HCT116 (cell line): ENCODE measurements at regions not wholly inside any gene's neighbourhood (a gene's known extent, or its start where the extent isn't known, plus 50 kb on each side); places are given as distances from the start of the nearest gene placed in this dataset.

ENCODE experiments used
- ATAC-seq: fragments of 200-7000 bp; cut with Tn5 transposase; 2 replicates; pipeline ENCODE4 v1.9.1; 2020; ENCODE audit warnings: mild to moderate bottlenecking, moderate library complexity
- BruUV-seq: library from RNA; stranded (reverse); fragments of 400-500 nt; replicated peaks from 2 replicates; lab custom pipeline; 2021; lab: Mats Ljungman, UMichigan
- CTCF ChIA-PET: fragments of 300-600 bp; sonication (Branson Sonifier 250); formaldehyde crosslinking; loops from one replicate; lab custom pipeline; 2021; ENCODE audit warnings: antibody characterized with exemption; lab: Charles Lee
- POLR2A ChIA-PET: fragments of 300-600, 350-600 bp; sonication (Branson Sonifier 250); formaldehyde crosslinking; loops from one replicate; lab custom pipeline; 2021; ENCODE audit warnings: antibody characterized with exemption; lab: Charles Lee
- RAD21 ChIA-PET, 2 experiments: fragments of 300-600 bp; sonication (Branson Sonifier 250); formaldehyde crosslinking; loops; one replicate each; lab custom pipeline; 2023; ENCODE audit warnings: low total read pairs in 2 of 2; ENCODE audit not compliant: uncharacterized antibody in 2 of 2, unreplicated experiment in 2 of 2, low non-redundant PET in 1 of 2; lab: Charles Lee
- DNase-seq: peaks from one replicate; pipeline ENCODE4 v3.0.0-alpha.2; 2010; ENCODE audit warnings: low read depth, low spot score
- H2AFZ ChIP-seq: fragments of 200-600 bp; shearing (Covaris generic), sonication (generic); 2 replicates; pipeline ENCODE4 v1.6.1; 2017; ENCODE audit warnings: low read depth, mixed run types, mixed read lengths, antibody characterized with exemption, low read length; ENCODE audit not compliant: poor library complexity, severe bottlenecking
- H3K27ac ChIP-seq: 2 replicates; pipeline ENCODE4 v1.5.1; 2012; ENCODE audit warnings: low read depth, low read length
- H3K27me3 ChIP-seq: fragments of 200-600 bp; sonication (generic); 2 replicates; pipeline ENCODE4 v1.6.1; 2016; ENCODE audit warnings: mixed run types, low read length, mixed read lengths; ENCODE audit not compliant: insufficient read depth
- H3K36me3 ChIP-seq, 2 experiments: fragments of 200-500 bp in 1 of 2; fragments of 200-600 bp in 1 of 2; sonication (Bioruptor generic) in 1 of 2; sonication (generic) in 1 of 2; 2 replicates each; pipeline versions ENCODE4 v1.5.1 to v1.6.1; 2014 to 2016; ENCODE audit warnings: low read length in 2 of 2, inconsistent platforms in 1 of 2, mixed read lengths in 1 of 2, mixed run types in 1 of 2; ENCODE audit not compliant: insufficient read depth in 2 of 2, control insufficient read depth in 1 of 2
- H3K4me1 ChIP-seq, 2 experiments: fragments of 200-600 bp in 1 of 2; sonication (generic) in 1 of 2; 2 replicates each; pipeline versions ENCODE4 v1.5.1 to v1.6.1; 2012 to 2017; ENCODE audit warnings: low read length in 2 of 2, inconsistent platforms in 1 of 2, mild to moderate bottlenecking in 1 of 2, mixed read lengths in 1 of 2, mixed run types in 1 of 2, moderate library complexity in 1 of 2; ENCODE audit not compliant: insufficient read depth in 2 of 2, control insufficient read depth in 1 of 2
- H3K4me2 ChIP-seq: fragments of 200-600 bp; sonication (generic); 2 replicates; pipeline ENCODE4 v1.6.1; 2017; ENCODE audit warnings: mixed run types, low read length, mixed read lengths
- H3K4me3 ChIP-seq, 2 experiments: fragments of 200-600 bp in 1 of 2; sonication (generic) in 1 of 2; replicated peaks in 1 of 2; 2 replicates each; pipeline ENCODE4 v1.5.1; 2011 to 2016; ENCODE audit warnings: low read length in 2 of 2, control low read depth in 1 of 2, low read depth in 1 of 2, mild to moderate bottlenecking in 1 of 2, mixed read lengths in 1 of 2, mixed run types in 1 of 2
- H3K79me2 ChIP-seq: fragments of 200-600 bp; sonication (generic); 2 replicates; pipeline ENCODE4 v1.6.1; 2017; ENCODE audit warnings: mild to moderate bottlenecking, mixed run types, low read length, moderate library complexity, mixed read lengths; ENCODE audit not compliant: insufficient read depth
- H3K9ac ChIP-seq: fragments of 200-600 bp; sonication (generic); 2 replicates; pipeline ENCODE4 v1.6.1; 2016; ENCODE audit warnings: low read length, mixed read lengths
- H3K9me2 ChIP-seq: fragments of 200-600 bp; sonication (generic), shearing (Covaris generic); 2 replicates; pipeline ENCODE4 v1.6.1; 2017; ENCODE audit warnings: mixed run types, mild to moderate bottlenecking, moderate library complexity; ENCODE audit not compliant: insufficient read depth
- H3K9me3 ChIP-seq, 2 experiments: fragments of 200-500 bp in 1 of 2; fragments of 200-600 bp in 1 of 2; sonication (Bioruptor generic) in 1 of 2; sonication (generic) in 1 of 2; 2 replicates each; pipeline ENCODE4 v1.6.1; 2014 to 2017; ENCODE audit warnings: low read length in 2 of 2, mixed read lengths in 2 of 2, inconsistent platforms in 1 of 2, low read depth in 1 of 2, mild to moderate bottlenecking in 1 of 2, mixed run types in 1 of 2, moderate library complexity in 1 of 2; ENCODE audit not compliant: control insufficient read depth in 1 of 2, insufficient read depth in 1 of 2
- H4K20me1 ChIP-seq: fragments of 200-600 bp; sonication (generic), shearing (Covaris generic); 2 replicates; pipeline ENCODE4 v1.6.1; 2017; ENCODE audit warnings: mixed run types, mild to moderate bottlenecking, moderate library complexity; ENCODE audit not compliant: insufficient read depth
- CEBPB ChIP-seq: IDR thresholded peaks from 2 replicates; pipeline ENCODE4 v1.6.1; 2012; ENCODE audit warnings: low read depth
- EGR1 ChIP-seq: IDR thresholded peaks from 2 replicates; pipeline ENCODE4 v1.6.1; 2012; ENCODE audit warnings: low read depth
- ELF1 ChIP-seq: IDR thresholded peaks from 2 replicates; pipeline ENCODE4 v1.6.1; 2012; ENCODE audit warnings: low read depth, borderline replicate concordance
- EZH2phosphoT487 ChIP-seq: fragments of 200-600 bp; IDR thresholded peaks from 2 replicates; pipeline ENCODE4 v1.6.1; 2018; ENCODE audit warnings: antibody characterized with exemption, borderline replicate concordance
- FOSL1 ChIP-seq: IDR thresholded peaks from 2 replicates; pipeline ENCODE4 v1.6.1; 2012; ENCODE audit warnings: low read depth
- MAX ChIP-seq: IDR thresholded peaks from 2 replicates; pipeline ENCODE4 v1.6.1; 2012
- POLR2A ChIP-seq: IDR thresholded peaks from 2 replicates; pipeline ENCODE4 v1.7.0; 2011; ENCODE audit warnings: borderline replicate concordance; ENCODE audit not compliant: insufficient read depth, insufficient read length; ENCODE audit errors: extremely low read depth
- POLR2AphosphoS5 ChIP-seq: IDR thresholded peaks from 2 replicates; pipeline ENCODE4 v1.6.1; 2011; ENCODE audit warnings: mild to moderate bottlenecking, low read depth, low read length, moderate library complexity
- REST ChIP-seq: IDR thresholded peaks from 2 replicates; pipeline ENCODE4 v1.6.1; 2012; ENCODE audit warnings: low read depth
- SIN3A ChIP-seq: IDR thresholded peaks from 2 replicates; pipeline ENCODE4 v1.6.1; 2012; ENCODE audit warnings: low read depth
- SRF ChIP-seq: IDR thresholded peaks from 2 replicates; pipeline ENCODE4 v1.6.1; 2012; ENCODE audit warnings: low read depth
- TCF7L2 ChIP-seq: IDR thresholded peaks from 2 replicates; pipeline ENCODE4 v1.7.0; 2011; ENCODE audit warnings: borderline replicate concordance, inconsistent platforms; ENCODE audit not compliant: insufficient read depth, insufficient read length; ENCODE audit errors: extremely low read depth
- YY1 ChIP-seq: IDR thresholded peaks from 2 replicates; pipeline ENCODE4 v1.6.1; 2011; ENCODE audit warnings: low read length, low read depth, moderate library complexity, mild to moderate bottlenecking; ENCODE audit not compliant: insufficient replicate concordance; ENCODE audit errors: extremely low read depth
- ZBTB33 ChIP-seq: IDR thresholded peaks from 2 replicates; pipeline ENCODE4 v1.6.1; 2011; ENCODE audit warnings: mild to moderate bottlenecking, low read length, moderate library complexity; ENCODE audit not compliant: insufficient replicate concordance; ENCODE audit errors: extremely low read depth
- ZFX ChIP-seq: fragments of 450-650 bp; IDR thresholded peaks from 2 replicates; pipeline ENCODE4 v1.6.1; 2017
- intact Hi-C: fragments of 100-400 bp; cut with micrococcal nuclease; formaldehyde crosslinking; loops from 2 replicates; pipeline ENCODE4 v1.10.0; 2022

- Histone ChIP-seq H3K79me2 (no peaks in the 10 kb centered on the region), H3K27me3 (no peaks in the 10 kb centered on the region), H3K4me1 (no peaks in the 10 kb centered on the region), H3K27ac (no peak overlapping the region), H2AFZ (no peak overlapping the region), H3K4me3 (no peak overlapping the region), H3K9ac (no peak overlapping the region), H3K9me2 (no peaks in the 10 kb centered on the region), H3K9me3 (peaks cover 0 to 28% of the 10 kb centered on the region in 2 experiments; a peak in 2 of 4 replicates), H3K36me3 (no peaks in the 10 kb centered on the region), H4K20me1 (no peaks in the 10 kb centered on the region), H3K4me2 (no peak overlapping the region)
- no peak for ATAC-seq
- BruUV-seq = no TSS peak
- RAD21 ChIA-PET = no interaction called here
- intact Hi-C loops = no loop called here
- CTCF ChIA-PET = no interaction called here
- no peak for DNase-seq
- POLR2A ChIA-PET = no interaction called here
- TF ChIP-seq FOSL1 (no peak), CEBPB (no peak), POLR2AphosphoS5 (no peak), YY1 (no peak), SIN3A (no peak), POLR2A (no peak), SRF (no peak), MAX (no peak), EZH2phosphoT487 (no peak)
Measured at GRCh38 chr5:18882154-18882553, 1105.8 kb downstream of the CDH18 start.

GRCh38 chr5:18888821-18889220 is 1099.2 kb downstream of the CDH18 start:
- TF ChIP-seq ELF1 (no peak), POLR2A (no peak), YY1 (no peak), TCF7L2 (no peak), EGR1 (no peak), REST (no peak), ZBTB33 (no peak), ZFX (no peak)
- CTCF ChIA-PET = no interaction called here
- Histone ChIP-seq H2AFZ (no peak overlapping the region), H3K9me3 (peaks cover 7 to 21% of the 10 kb centered on the region in 2 experiments; a peak in 2 of 4 replicates), H4K20me1 (no peaks in the 10 kb centered on the region), H3K27ac (no peak overlapping the region), H3K27me3 (no peaks in the 10 kb centered on the region), H3K79me2 (no peaks in the 10 kb centered on the region), H3K4me1 (no peaks in the 10 kb centered on the region), H3K4me2 (no peak overlapping the region), H3K9me2 (no peaks in the 10 kb centered on the region), H3K9ac (no peak overlapping the region), H3K36me3 (no peaks in the 10 kb centered on the region), H3K4me3 (no peak overlapping the region)
- no TSS peak for BruUV-seq
- intact Hi-C loops = no loop called here
- POLR2A ChIA-PET = no interaction called here
- no peak for ATAC-seq
- no peak for DNase-seq
- RAD21 ChIA-PET = no interaction called here
